GM04503 (cell line): ENCODE measurements at regions not wholly inside any gene's neighbourhood (a gene's known extent, or its start where the extent isn't known, plus 50 kb on each side); places are given as distances from the start of the nearest gene placed in this dataset.
"Not testable (repeated sequence)": the region's sequence is repeated elsewhere in the genome, so short reads cannot be mapped to it uniquely, and the experiment has no call there.

ENCODE experiments used
- DNase-seq: peaks from one replicate; pipeline ENCODE4 v3.0.0-alpha.2; 2012; ENCODE audit warnings: low read depth

DNA sequence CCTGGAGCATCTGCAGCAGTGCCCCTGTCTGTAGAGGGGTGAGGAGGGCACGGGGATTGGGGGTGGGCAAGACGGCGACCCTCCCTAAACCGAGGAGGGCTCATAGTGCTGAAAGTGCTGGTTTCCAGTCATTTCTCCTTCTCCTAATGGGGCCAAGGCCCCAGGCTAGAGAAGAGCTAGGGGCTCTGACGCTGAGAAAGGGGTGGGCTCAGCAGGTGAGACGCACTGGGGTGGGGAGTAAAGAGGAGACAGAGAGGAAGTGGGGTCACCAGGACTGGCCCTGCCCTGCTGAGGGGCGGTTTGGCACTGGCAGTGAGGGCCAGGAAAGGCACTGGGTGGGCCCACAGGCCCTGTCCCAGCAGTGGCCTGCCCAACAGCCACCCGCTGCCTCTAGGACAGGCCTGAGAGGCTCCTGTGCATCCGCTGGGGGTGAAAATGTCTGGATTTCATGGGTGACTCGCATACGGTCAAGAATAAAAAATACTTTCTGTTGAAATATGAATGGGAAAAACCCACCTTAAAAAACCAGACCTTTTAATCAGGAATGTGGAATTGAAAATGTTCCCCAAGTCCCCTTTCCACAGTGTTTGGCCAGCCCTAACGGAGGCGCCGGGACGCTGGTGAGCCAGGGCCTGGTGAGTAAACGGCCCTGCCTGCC lies 122.4 kb upstream of the SMURF2 start:
- DNase-seq = no peak

DNA sequence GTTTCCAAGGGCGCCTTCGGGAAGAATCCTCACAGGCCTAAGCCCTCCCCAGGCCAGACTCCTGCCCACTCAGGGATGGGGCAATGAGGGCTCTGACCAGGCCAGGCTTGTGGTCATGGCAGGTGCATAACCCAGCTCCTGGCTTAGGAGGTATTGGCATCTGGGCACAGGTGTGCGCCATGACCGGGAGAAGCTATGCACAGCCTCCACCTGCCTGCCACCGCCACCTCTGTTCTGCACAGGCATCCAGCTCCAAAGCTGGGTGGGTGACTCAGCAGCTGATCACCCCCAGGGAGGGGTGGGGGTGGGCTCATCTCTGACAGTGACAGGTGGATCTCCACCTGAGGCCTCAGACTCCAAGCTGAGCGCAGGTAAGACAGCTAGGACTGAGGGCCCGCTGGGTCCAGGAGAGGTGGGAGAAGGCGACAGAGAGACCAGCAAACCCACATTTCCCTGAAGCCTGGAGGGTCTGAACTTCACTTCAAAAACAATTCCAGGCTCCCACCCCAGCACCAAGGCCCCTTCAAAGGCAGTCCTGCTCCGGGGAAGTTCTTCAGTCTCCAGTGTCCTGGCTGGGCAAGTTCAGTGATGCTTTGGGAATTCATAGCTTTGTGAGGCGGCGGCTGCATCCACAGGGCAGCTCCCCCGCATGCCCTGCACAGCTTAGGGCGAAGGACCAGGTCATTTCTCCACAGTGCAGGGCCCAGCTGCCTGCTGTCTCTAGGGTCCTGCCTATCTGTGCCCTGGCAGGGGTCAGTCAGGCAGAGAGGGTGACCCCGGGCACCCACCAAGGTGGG lies 121.6 kb upstream of the SMURF2 start:
- DNase-seq = no peak

DNA sequence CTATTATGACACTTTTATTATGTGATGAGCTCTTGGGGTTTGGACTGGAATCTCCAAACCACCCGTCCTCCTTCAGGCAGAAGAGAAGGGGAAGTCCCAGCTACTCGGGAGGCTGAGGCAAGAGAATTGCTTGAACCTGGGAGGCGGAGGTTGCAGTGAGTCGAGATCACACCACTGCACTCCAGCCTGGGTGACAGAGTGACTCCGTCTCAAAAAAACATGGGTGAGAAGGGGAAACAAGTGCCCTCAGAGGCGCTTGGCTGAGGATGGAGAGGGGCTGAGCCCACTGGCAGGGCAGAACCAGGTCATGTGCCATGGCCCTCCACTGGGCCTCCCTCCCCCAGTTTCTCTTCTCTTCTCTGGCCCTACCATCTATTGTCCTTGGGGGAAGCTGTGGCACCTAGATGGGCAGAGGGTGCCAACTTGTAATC lies 120.9 kb upstream of the SMURF2 start:
- DNase-seq = no peak

DNA sequence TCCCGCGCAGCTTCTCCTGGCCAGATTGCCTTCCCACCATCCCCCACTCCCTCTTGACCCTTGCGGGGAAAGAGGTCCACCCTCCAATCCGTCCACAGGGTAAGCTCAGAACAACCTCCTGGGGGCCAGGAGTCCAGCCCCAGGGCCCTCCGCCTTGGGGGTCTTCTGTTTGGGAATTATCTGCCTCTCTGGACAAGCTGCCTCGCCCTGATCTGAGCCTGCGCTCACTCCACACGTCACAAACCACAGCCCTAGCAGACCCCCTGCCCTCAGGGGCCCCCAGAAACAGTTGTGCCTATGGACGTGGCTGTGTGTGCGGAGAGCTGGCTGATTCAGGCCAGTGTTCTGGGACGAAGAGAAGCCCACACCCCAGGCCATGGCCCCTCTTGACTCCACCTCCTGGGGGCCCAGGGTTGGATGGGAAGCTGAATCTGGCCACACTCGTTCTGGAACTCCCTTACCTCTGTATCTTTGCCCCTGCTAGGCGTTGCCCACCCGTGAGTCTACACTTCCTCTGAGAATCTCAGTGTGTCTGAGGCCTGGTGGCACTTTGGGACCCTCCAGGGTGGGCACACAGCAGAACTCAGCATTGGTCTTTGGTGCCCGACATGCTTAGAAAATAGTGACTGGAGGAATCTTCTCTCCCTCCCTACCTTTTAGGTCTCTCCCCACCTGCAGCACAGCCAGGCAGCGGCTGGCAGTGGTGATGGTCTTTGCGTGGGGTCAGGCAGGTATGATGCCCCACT lies 119.9 kb upstream of the SMURF2 start:
- no peak for DNase-seq

GRCh38 chr17:64781014-64781756 lies 119.1 kb upstream of the SMURF2 start:
- no peak for DNase-seq

- DNase-seq = no peak
Observed at GRCh38 chr17:64780096-64781013, 118.2 kb upstream of the SMURF2 start.

GRCh38 chr17:64779376-64780095 lies 117.4 kb upstream of the SMURF2 start:
- DNase-seq = no peak

- not testable (repeated sequence) for DNase-seq
Observed at GRCh38 chr17:64779098-64779375, 116.9 kb upstream of the SMURF2 start.

DNA sequence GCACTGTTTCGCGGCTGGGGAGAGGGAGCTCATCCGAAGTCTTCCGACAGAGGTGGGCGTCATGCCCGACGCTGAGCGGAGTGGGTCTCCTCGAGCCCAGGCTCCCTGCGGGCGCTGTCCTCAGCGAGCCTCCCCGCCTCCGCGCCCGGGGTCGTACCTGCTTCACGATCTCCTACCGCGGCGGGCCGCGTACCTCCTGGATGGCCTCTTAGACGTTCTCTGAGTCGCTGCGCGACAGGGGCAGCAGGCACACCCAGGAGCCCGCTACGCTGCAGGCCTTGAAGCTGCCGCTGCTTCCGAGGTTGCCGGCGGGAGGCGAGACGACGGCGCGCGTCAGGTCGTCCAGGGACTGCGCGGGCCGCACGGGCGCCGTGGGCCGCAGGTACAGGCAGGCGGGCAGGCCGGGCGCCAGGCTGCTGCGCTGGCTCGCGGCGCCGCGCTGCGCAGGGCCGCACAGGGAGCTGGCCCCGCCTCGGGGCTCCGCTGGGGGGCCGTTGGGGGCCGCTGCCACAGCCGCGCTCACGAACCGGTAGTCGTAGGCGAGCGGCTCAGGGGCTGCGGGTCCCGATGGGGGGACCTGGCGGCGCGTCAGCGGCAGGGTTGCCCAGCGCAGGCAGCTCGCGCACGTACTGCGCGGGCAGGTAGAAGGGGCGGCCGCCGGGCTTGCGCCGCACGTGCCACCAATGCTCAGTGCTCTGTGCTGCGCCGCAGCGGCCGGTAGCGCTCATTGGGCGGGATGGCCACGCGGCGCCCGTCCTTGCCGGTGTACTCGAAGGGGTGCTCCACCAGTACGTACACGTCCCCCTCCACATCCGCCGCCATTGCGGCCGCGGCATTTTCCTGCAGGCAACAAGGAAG lies 116.4 kb upstream of the SMURF2 start:
- no peak for DNase-seq

- DNase-seq = no peak
Observed at GRCh38 chr17:64777415-64778239, 115.5 kb upstream of the SMURF2 start.

- DNase-seq = not testable (repeated sequence)
Observed at GRCh38 chr17:64776720-64777414, 114.8 kb upstream of the SMURF2 start.

GRCh38 chr17:64775701-64776570 lies 113.8 kb upstream of the SMURF2 start:
- DNase-seq = no peak

DNA sequence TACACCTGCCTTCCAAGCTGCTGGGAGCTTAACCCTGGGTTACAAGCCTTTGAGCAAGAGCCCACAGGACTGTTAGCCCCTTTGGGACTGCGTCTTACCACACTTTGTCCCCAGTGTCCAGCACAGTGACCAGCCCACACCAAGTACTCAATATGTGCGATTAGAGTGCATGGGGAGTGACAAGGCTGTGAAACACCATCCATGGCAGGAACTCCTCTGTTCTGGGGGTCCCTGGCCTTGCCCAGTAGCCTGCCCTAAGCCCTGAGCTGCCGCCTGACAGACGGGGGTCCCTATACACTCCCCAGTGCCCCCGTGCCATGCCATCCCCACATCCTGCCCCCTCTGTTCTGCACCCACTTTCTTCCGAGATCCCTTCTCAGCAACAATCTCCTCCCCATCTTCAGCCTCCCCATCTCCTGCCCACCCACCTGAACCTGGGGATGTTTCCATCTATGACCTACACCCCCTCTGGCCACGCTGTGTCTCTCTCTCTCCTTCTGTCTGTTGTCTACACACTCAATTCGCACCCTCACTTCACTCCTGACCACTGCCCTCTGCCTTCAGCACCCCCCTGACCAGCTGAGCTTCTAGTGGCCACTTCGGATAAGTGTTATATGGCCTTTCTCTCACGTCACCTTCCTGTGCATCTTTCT lies 112.9 kb upstream of the SMURF2 start:
- no peak for DNase-seq

DNA sequence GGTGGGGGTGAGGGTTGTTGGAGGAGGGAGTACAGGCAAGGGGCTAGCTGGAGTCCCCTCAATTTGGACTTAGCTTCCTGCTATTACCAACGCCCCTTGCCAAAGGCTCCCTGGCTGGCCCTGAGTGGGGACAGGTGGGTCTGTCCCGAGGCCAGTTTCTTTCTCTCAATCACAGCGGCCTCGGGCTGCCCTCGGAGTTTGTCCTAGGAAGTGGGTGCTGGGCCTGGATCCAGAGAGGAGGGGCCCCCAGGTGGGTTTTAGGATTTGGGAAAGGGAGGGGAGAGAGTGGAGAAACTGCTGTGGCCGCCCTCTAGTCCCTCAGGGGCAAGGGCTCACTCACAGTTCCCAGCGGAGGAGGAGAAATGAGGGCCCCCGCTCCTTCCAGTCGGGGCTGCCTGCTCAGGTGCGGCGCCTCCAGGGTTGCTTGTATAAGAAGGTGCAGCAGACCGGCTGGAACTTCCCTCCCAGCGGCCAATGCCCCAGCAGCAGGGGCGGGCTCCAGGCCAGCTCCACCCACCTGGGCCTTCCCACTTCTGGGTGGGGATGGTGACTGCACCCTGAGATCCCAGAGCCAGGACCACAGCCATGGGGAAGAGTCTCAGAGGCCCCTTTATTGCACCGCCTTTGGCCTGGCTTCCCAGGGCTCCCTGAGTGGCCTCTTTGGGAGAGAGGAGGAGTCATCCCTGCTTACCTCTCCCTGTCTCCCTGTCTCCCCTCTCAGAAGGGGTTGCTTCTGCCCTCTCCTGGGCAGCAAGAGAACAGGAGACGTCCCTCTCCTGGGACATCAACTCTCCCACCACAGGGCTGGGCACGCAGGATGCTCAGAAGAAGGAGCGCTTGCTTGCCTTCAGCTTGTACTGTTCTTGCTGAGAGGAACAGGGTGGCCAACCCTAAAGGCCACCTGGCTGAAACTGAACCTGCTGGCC lies 112.0 kb upstream of the SMURF2 start:
- no peak for DNase-seq

GRCh38 chr17:64773386-64773835 lies 111.3 kb upstream of the SMURF2 start:
- DNase-seq = no peak
